BLaER1 treated with 17β-estradiol and CSF1 and Interleukin-3, amounts not matched to agents 10 nM and 100 nM (cell line): ENCODE measurements at regions not wholly inside any gene's neighbourhood (a gene's known extent, or its start where the extent isn't known, plus 50 kb on each side); places are given as distances from the start of the nearest gene placed in this dataset.
"Not testable (repeated sequence)": the region's sequence is repeated elsewhere in the genome, so short reads cannot be mapped to it uniquely, and the experiment has no call there.

ENCODE experiments used
- H3K27ac ChIP-seq, 11 experiments: shearing (Covaris generic); formaldehyde crosslinking; 2 replicates each; pipeline ENCODE4 v1.8.1; 2022
- H3K27me3 ChIP-seq, 11 experiments: shearing (Covaris generic); formaldehyde crosslinking; 2 replicates each; pipeline ENCODE4 v1.8.1; 2022
- H3K36me3 ChIP-seq, 11 experiments: shearing (Covaris generic); formaldehyde crosslinking; 2 replicates each; pipeline ENCODE4 v1.8.1; 2022
- H3K4me1 ChIP-seq, 10 experiments: shearing (Covaris generic); formaldehyde crosslinking; 2 replicates each; pipeline ENCODE4 v1.8.1; 2022
- H3K4me2 ChIP-seq, 11 experiments: shearing (Covaris generic); formaldehyde crosslinking; 2 replicates each; pipeline ENCODE4 v1.8.1; 2022
- H3K4me3 ChIP-seq, 10 experiments: shearing (Covaris generic); formaldehyde crosslinking; 2 replicates each; pipeline ENCODE4 v1.8.1; 2022
- H3K9ac ChIP-seq, 11 experiments: shearing (Covaris generic); formaldehyde crosslinking; 2 replicates each; pipeline ENCODE4 v1.8.1; 2022
- H3K9me3 ChIP-seq, 11 experiments: shearing (Covaris generic); formaldehyde crosslinking; replicated peaks in 1 of 11; 2 replicates each; pipeline ENCODE4 v1.8.1; 2022
- H4K20me1 ChIP-seq, 11 experiments: shearing (Covaris generic); formaldehyde crosslinking; 2 replicates each; pipeline ENCODE4 v1.8.1; 2022

DNA sequence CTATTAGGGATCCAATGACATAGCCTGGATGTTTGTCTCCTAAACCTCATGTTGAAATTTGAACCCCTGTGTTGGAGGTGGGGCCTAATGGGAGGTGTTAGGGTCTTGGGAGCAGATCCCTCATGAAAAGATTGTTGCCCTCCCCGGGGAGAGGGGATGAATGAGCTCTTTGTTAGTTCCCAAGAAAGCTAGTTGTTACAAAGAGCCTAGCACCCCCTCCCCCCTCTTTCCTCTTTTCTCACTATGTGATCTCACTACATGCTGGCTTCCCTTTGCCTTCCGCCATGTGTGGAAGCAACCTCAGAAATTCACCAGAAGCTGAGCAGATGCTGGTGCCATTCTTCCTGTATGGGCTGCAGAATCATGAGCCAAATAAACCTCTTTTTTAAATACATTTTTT, 123.2 kb downstream of the SPATA31A6 start:
- not testable (repeated sequence) for H3K9me3 ChIP-seq, H3K27me3 ChIP-seq, H3K9ac ChIP-seq, H3K4me3 ChIP-seq, H4K20me1 ChIP-seq, H3K4me2 ChIP-seq, H3K4me1 ChIP-seq, H3K27ac ChIP-seq, H3K36me3 ChIP-seq

DNA sequence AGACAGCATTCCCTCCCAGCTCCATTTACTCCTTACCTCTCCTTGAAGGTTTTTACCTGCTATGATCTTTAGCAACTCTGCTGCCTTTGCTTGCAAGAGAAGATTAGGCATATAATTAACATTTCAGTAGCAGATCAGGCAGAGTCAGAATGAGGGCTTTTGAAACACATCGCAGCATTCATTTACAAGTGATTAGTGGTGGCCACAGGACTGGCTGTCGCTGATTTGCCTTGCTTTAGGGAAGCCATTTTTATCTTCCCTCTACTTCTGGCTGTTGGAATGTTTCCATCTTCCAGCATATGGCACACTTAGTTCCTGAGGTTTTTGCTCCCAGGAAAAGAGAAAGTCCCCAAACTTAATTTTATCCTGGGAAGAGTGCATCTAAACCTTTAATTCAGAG, 124.0 kb downstream of the SPATA31A6 start:
- H3K27me3 ChIP-seq, H4K20me1 ChIP-seq, H3K4me2 ChIP-seq, H3K27ac ChIP-seq, H3K9me3 ChIP-seq, H3K4me3 ChIP-seq, H3K4me1 ChIP-seq, H3K36me3 ChIP-seq, H3K9ac ChIP-seq: not testable (repeated sequence)

DNA sequence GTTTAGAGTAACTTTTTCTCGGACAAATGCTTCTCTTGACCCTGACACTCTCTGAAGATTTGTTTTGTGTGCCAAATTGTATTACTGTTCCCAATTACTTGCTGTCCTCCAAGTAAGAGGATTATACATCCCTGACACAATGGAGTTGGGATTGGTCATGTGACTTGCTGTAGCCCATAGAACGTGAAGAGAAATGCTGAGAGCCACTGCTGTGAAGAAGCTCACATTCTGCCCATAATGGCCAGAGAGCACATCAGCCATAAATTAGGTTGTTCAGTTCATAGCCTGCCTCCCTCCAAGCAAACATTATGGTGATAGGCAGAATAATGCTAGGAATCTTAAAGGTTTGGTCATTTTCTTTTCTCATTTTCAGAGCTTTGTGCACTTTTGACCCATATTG, 127.5 kb downstream of the SPATA31A6 start:
- H4K20me1 ChIP-seq, H3K4me1 ChIP-seq, H3K27ac ChIP-seq, H3K9me3 ChIP-seq, H3K36me3 ChIP-seq, H3K4me2 ChIP-seq, H3K27me3 ChIP-seq, H3K4me3 ChIP-seq, H3K9ac ChIP-seq: not testable (repeated sequence)

DNA sequence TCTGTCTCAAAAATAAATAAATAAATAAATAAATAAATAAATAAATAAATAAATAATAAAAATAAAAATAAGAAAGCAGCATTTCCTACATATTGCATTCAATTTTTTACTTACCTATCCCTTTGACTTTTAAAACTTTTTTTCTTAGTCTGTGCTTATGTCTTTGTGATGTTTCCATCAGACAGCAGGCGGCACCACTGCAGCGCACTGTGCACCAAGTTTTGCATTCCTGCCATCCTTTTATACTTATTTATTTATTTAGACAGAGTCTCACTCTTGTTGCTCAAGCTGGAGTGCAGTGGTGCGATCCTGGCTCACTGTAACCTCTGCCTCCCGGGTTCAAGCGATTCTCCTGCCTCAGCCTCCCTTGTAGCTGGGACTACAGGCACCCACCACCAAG, 132.6 kb downstream of the SPATA31A6 start:
- not testable (repeated sequence) for H3K27ac ChIP-seq, H3K27me3 ChIP-seq, H3K9me3 ChIP-seq, H4K20me1 ChIP-seq, H3K4me2 ChIP-seq, H3K4me3 ChIP-seq, H3K4me1 ChIP-seq, H3K9ac ChIP-seq, H3K36me3 ChIP-seq

DNA sequence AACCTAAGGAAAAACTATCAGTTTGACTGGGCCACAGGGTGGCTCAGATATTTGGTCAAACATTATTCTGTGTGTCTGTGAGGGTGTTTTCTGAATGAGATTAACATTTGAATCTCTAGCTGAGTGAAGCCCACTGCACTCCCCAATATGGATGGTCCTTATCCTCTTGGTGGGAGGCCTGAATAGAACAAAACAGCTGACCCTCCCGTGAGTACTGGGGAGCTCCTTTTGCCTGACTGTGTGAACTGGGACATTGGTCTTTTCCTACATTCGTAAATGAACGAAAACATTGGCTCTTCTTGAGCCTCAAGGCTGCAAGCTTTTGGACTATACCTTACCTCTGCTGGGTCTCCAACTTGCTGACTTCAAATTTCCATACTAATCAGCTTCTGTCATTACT, 134.2 kb downstream of the SPATA31A6 start:
- H3K4me1 ChIP-seq, H3K4me2 ChIP-seq, H4K20me1 ChIP-seq, H3K4me3 ChIP-seq, H3K9me3 ChIP-seq, H3K27ac ChIP-seq, H3K27me3 ChIP-seq, H3K36me3 ChIP-seq, H3K9ac ChIP-seq: not testable (repeated sequence)

DNA sequence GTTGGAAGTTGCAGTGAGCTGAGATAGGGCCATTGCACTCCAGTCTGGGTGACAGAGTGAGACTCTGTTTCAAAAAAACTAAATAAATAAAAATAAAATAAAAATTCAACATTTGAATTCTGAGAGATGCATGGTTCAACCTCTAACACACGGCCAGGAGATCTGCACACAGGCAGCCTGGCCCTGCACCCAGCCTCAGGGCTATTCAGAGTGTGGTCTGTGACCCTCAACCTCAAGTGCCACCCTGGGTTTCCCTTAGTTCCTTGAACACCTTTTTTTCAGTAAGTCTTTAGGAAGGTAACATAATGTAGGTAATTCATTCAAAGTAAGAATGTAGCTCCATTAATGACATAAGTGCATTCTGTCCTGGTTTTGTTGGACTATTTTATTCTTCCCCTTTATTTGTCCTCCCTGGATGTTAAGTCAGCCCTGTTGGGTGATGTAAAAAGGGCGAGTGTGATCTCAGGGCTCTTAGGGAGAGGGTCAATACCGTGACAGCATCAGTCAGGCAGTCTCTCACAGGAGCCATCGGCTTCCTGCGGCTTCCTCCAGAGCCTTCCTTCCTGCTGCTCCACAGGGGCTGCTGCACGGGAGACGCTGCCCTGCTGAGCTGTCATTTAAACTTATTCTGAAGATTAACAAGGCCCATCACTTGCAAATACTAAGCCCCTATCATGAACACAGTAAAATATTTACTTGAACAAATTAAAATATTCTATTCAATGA, 139.8 kb downstream of the SPATA31A6 start:
- not testable (repeated sequence) for H3K36me3 ChIP-seq, H3K9me3 ChIP-seq, H3K4me2 ChIP-seq, H3K9ac ChIP-seq, H3K4me3 ChIP-seq, H3K27ac ChIP-seq, H3K4me1 ChIP-seq, H3K27me3 ChIP-seq, H4K20me1 ChIP-seq

DNA sequence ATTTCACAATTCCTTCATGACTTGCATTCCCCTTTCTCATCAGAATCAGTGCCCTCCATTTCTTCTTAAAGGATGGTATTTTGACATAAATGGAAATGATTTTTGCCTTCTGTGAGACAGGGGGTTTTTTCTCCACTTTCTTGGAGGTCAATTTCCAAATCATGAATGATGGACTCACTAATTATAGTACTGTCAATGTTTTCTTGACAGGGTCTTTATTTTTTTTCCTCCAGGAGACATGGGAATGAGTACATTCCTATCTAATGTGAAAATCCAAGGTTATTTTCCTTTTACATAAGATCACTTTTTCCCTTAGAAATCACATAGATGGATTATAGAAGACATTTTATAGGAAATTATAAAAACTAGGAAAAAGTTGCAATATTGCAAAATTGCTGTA, 141.7 kb downstream of the SPATA31A6 start:
- not testable (repeated sequence) for H3K4me1 ChIP-seq, H3K4me3 ChIP-seq, H3K4me2 ChIP-seq, H3K27ac ChIP-seq, H3K9ac ChIP-seq, H3K9me3 ChIP-seq, H3K36me3 ChIP-seq, H3K27me3 ChIP-seq, H4K20me1 ChIP-seq

DNA sequence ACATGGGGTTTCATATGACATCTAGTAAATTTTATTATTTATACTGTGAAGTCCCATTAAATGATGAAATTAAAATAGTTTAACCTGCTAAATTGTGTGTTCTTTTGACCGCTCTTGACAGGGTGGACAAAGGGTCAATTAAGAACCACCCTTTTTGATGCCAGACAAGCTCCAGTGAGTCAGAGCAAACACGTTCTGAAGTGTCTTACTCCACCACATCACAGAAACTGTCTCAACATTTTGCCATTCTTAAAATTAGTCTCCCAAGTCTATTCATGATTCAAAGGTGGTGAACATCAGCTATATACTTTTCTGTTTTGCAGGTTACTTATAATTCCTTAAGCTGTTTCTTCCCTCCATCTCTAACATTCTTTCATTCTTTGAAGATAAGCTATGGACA, 142.1 kb downstream of the SPATA31A6 start:
- H3K4me1 ChIP-seq, H4K20me1 ChIP-seq, H3K4me3 ChIP-seq: not testable (repeated sequence)

DNA sequence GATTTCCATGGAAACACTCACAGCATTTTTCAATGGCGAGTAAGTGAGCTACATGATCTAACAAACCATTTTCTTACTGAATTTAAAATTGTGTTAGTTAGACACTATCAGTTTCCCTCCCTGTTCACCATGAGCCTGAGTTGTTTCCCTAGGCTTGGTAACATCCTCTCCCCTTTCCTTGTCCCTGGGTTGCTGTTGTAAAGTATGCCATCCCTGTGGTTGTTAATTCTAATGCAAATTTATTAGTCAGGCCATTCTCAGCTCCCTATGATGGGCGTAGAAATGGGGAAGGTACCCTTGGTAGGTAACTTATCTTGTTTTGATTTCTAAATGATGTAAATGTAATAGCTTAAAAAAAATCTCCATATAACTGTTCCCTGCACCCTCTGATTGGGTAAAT, 143.0 kb downstream of the SPATA31A6 start:
- H3K4me2 ChIP-seq, H3K27me3 ChIP-seq: not testable (repeated sequence)

More for the DNA sequence above, 142.1 kb downstream of the SPATA31A6 start:
- H3K36me3 ChIP-seq, H3K9ac ChIP-seq, H3K9me3 ChIP-seq, H3K27ac ChIP-seq, H3K4me2 ChIP-seq, H3K27me3 ChIP-seq: not testable (repeated sequence)

DNA sequence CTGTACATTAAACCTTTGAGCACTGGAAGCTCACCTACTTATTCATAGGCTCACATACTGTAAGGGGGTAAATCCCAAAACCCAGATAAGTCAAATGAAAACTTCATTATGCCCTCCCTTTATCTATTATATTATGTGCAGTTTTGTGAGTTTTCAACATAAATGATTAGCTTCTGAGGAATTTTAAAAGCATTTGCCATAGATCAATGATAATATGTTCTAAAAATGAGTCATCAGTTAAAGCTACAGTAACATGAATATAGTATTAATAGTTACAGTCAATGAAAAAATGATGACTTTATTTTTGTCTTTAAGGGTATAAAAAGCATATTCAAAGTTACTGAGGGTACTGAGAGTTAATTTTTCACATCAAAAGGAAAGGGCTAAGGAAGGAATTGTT, 151.9 kb downstream of the SPATA31A6 start:
- not testable (repeated sequence) for H3K36me3 ChIP-seq, H3K27me3 ChIP-seq, H3K27ac ChIP-seq, H3K4me2 ChIP-seq, H3K9me3 ChIP-seq, H3K9ac ChIP-seq, H3K4me3 ChIP-seq, H4K20me1 ChIP-seq, H3K4me1 ChIP-seq

More for the DNA sequence above, 143.0 kb downstream of the SPATA31A6 start:
- not testable (repeated sequence) for H3K36me3 ChIP-seq, H3K4me3 ChIP-seq, H3K9me3 ChIP-seq, H3K9ac ChIP-seq, H3K4me1 ChIP-seq, H4K20me1 ChIP-seq, H3K27ac ChIP-seq

DNA sequence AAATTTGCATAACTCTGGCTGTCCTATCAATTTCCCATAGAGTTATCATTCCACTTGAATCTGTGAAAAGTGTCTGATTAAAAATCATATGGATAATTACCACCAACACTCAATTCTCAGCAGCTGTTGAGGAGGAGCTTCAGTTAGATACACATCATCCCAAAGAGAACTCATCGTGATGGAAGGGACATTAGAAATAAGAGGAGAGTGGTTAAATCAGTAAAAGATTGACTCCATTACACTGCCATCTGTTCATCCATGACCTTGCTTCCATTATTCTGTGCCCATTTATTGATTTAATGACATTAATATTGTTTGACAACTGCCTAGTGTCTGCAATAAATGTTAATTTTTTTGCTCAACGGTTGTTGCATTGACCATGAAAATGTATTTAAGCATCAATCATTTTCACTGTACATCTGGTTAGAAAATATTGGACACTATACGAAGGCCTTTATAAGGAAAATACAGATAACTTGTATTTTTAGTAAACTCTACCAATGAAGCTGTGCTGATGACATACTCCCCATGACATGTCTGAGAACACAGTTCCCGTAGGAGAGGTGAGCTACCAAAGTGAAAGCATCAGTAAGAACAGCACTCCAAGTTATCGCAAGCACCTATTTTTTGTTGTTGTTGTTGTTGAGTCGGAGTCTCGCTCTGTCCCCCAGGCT, 152.7 kb downstream of the SPATA31A6 start:
- H3K27ac ChIP-seq, H3K4me3 ChIP-seq, H3K9ac ChIP-seq, H3K36me3 ChIP-seq, H3K9me3 ChIP-seq, H4K20me1 ChIP-seq, H3K4me2 ChIP-seq, H3K27me3 ChIP-seq, H3K4me1 ChIP-seq: not testable (repeated sequence)

DNA sequence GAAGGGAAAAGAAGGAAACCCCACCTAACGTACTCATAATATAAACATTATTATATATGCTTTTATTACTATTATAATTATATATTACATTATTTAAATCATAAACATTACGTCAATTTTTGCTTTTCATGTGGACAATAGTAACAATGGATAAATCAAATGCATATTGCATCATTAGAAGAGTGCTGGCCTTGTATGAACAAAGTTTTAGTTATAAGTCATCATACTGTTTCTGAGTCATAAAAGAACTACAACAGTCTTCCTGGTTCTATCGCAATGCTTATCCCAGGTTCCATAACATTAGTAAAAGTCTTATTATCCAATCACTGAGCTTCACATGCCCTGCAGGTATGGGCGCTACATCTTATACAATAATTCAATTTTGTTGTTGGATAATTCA, 154.8 kb downstream of the SPATA31A6 start:
- not testable (repeated sequence) for H3K4me1 ChIP-seq, H3K4me2 ChIP-seq, H3K9ac ChIP-seq, H3K27me3 ChIP-seq, H3K36me3 ChIP-seq, H3K4me3 ChIP-seq, H3K27ac ChIP-seq, H4K20me1 ChIP-seq, H3K9me3 ChIP-seq

DNA sequence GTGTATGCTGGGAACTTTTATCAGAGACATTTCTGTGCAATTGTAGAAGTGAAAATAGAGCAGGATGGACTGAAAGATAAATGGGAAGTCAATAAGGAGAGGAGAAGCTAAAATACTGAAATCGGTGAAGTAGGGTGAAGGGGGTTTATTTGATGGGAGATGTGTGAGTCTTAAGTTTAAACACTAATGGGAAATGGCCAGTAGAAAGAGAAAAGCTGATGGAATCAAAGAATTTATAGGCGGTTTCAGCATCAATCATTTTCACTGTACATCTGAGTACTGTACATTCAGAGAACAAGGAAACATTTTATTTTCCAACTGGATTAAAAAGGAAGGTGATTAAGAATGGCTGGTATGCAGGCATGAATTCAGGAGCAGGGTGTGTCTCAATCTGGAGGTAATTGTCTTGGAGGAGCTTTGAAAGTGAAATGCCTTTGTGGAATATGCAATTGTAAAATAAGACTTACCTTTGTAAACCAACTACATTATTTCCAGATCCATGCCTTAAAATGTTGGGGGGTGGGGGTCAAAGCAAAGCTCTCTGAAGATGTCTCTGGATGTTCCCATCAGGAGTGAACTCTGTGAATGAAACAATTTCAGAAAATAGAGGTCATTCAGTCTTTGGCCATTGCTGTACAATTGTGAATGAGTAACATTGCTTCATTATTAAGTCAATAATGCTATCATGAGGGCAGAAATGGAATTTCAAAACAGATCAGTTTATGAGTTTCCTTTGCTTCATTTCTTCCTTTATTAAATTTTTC, 156.4 kb downstream of the SPATA31A6 start:
- not testable (repeated sequence) for H3K4me3 ChIP-seq, H4K20me1 ChIP-seq, H3K9ac ChIP-seq, H3K27me3 ChIP-seq, H3K4me1 ChIP-seq, H3K4me2 ChIP-seq, H3K9me3 ChIP-seq, H3K27ac ChIP-seq, H3K36me3 ChIP-seq

DNA sequence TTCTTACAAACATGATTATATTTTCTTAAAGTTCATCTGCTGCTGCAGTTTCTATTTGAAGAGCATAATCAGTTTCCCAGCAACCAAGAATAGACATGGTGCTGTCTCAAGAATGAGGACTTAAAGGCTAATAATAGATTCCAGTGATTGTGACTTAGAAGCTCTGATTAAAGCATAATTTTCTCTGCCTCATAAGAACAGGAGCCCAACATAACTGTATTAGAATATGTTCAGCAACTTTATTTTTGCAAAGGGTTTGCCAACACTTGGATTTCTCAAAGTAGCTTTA, 156.9 kb downstream of the SPATA31A6 start:
- H3K9me3 ChIP-seq, H3K4me2 ChIP-seq, H3K27me3 ChIP-seq, H3K27ac ChIP-seq, H3K4me3 ChIP-seq, H4K20me1 ChIP-seq, H3K36me3 ChIP-seq, H3K9ac ChIP-seq, H3K4me1 ChIP-seq: not testable (repeated sequence)
